Gastroesophageal sphincter (tissue), 3 donors: ENCODE measurements at regions not wholly inside any gene's neighbourhood (a gene's known extent, or its start where the extent isn't known, plus 50 kb on each side); places are given as distances from the start of the nearest gene placed in this dataset.

Experiments
- POLR2AphosphoS5 ChIP-seq: sonication (generic); formaldehyde crosslinking; IDR thresholded peaks from one replicate; pipeline ENCODE4 v1.6.1; 2017; ENCODE audit warnings: antibody characterized with exemption
- TF ChIP-seq, protein P1 (sequence below), 4 experiments: fragments of 200-600 bp in 2 of 4; fragments of 450-650 bp in 2 of 4; sonication (generic) in 1 of 4; IDR thresholded peaks; one replicate each; pipeline ENCODE4 v1.5.1; 2017 to 2019; ENCODE audit warnings: antibody characterized with exemption in 4 of 4, mild to moderate bottlenecking in 2 of 4, moderate library complexity in 2 of 4

GRCh38 chr4:108313546-108314339 lies 145.0 kb upstream of the LEF1 start:
- no peak for TF ChIP-seq POLR2AphosphoS5
- TF ChIP-seq, protein P1, sequence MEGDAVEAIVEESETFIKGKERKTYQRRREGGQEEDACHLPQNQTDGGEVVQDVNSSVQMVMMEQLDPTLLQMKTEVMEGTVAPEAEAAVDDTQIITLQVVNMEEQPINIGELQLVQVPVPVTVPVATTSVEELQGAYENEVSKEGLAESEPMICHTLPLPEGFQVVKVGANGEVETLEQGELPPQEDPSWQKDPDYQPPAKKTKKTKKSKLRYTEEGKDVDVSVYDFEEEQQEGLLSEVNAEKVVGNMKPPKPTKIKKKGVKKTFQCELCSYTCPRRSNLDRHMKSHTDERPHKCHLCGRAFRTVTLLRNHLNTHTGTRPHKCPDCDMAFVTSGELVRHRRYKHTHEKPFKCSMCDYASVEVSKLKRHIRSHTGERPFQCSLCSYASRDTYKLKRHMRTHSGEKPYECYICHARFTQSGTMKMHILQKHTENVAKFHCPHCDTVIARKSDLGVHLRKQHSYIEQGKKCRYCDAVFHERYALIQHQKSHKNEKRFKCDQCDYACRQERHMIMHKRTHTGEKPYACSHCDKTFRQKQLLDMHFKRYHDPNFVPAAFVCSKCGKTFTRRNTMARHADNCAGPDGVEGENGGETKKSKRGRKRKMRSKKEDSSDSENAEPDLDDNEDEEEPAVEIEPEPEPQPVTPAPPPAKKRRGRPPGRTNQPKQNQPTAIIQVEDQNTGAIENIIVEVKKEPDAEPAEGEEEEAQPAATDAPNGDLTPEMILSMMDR (IDR thresholded peaks at IDR 0.05), result no peak
